SK-N-SH (cell line): ENCODE measurements at regions not wholly inside any gene's neighbourhood (a gene's known extent, or its start where the extent isn't known, plus 50 kb on each side); places are given as distances from the start of the nearest gene placed in this dataset.

ENCODE experiments used
- CTCF ChIA-PET: fragments of 300-600, 350-600 bp; formaldehyde crosslinking; extraction: SDS; loops from one replicate; lab custom pipeline; 2021; lab: Yijun Ruan, JAX
- POLR2A ChIA-PET: fragments of 350-600 bp; sonication (Branson Sonifier 250); formaldehyde crosslinking; extraction: SDS; loops from one replicate; lab custom pipeline; 2020; ENCODE audit warnings: antibody characterized with exemption, inconsistent platforms; lab: Yijun Ruan, JAX
- DNase-seq: peaks from one replicate; pipeline ENCODE4 v3.0.0; 2012
- H2AFZ ChIP-seq: fragments of 200-600 bp; sonication (generic); 2 replicates; pipeline ENCODE4 v1.8.1; 2016; ENCODE audit warnings: antibody characterized with exemption, mild to moderate bottlenecking, low read depth
- H3F3A ChIP-seq: fragments of 200-600 bp; sonication (generic); replicated peaks from 2 replicates; pipeline ENCODE3; 2016; ENCODE audit warnings: antibody characterized with exemption, mild to moderate bottlenecking; ENCODE audit not compliant: insufficient read depth
- H3K27ac ChIP-seq, 2 experiments: fragments of 200-500 bp in 1 of 2; fragments of 200-600 bp in 1 of 2; sonication (Bioruptor generic) in 1 of 2; sonication (generic), shearing (Covaris generic) in 1 of 2; 2 replicates each; pipeline versions ENCODE4 v1.5.1 to v1.6.1; 2014 to 2016; ENCODE audit warnings: low read depth in 2 of 2, inconsistent platforms in 1 of 2, low read length in 1 of 2, mild to moderate bottlenecking in 1 of 2, mixed read lengths in 1 of 2
- H3K27me3 ChIP-seq: fragments of 200-600 bp; sonication (generic), shearing (Covaris generic); 2 replicates; pipeline ENCODE4 v1.6.1; 2016; ENCODE audit warnings: mixed run types; ENCODE audit not compliant: insufficient read depth
- H3K36me3 ChIP-seq, 2 experiments: fragments of 200-500 bp in 1 of 2; fragments of 200-600 bp in 1 of 2; sonication (Bioruptor generic) in 1 of 2; sonication (generic) in 1 of 2; replicated peaks in 1 of 2; 2 replicates each; pipeline versions ENCODE3 to v1.5.1; 2014 to 2016; ENCODE audit warnings: low read length in 1 of 2, mild to moderate bottlenecking in 1 of 2; ENCODE audit not compliant: insufficient read depth in 2 of 2, control insufficient read depth in 1 of 2
- H3K4me1 ChIP-seq, 2 experiments: fragments of 200-500 bp in 1 of 2; fragments of 200-600 bp in 1 of 2; sonication (Bioruptor generic) in 1 of 2; sonication (generic), shearing (Covaris generic) in 1 of 2; 2 replicates each; pipeline versions ENCODE4 v1.5.1 to v1.6.1; 2014 to 2016; ENCODE audit warnings: low read depth in 1 of 2, low read length in 1 of 2, mixed run types in 1 of 2; ENCODE audit not compliant: insufficient read depth in 2 of 2, control insufficient read depth in 1 of 2
- H3K4me2 ChIP-seq: fragments of 200-600 bp; sonication (generic), shearing (Covaris generic); 2 replicates; pipeline ENCODE4 v1.6.1; 2017; ENCODE audit warnings: mixed run types
- H3K4me3 ChIP-seq, 2 experiments: fragments of 200-500 bp in 1 of 2; fragments of 200-600 bp in 1 of 2; sonication (Bioruptor generic) in 1 of 2; sonication (generic), shearing (Covaris generic) in 1 of 2; 2 replicates each; pipeline versions ENCODE4 v1.5.1 to v1.8.1; 2014 to 2016; ENCODE audit warnings: low read depth in 2 of 2, inconsistent platforms in 1 of 2, low read length in 1 of 2, mild to moderate bottlenecking in 1 of 2, mixed read lengths in 1 of 2, moderate library complexity in 1 of 2
- H3K79me2 ChIP-seq: fragments of 200-600 bp; sonication (generic); 2 replicates; pipeline ENCODE4 v1.8.1; 2017; ENCODE audit warnings: mild to moderate bottlenecking; ENCODE audit not compliant: insufficient read depth
- H3K9ac ChIP-seq: fragments of 200-600 bp; sonication (generic); 2 replicates; pipeline ENCODE4 v1.6.1; 2017; ENCODE audit warnings: mixed run types
- H3K9me2 ChIP-seq: fragments of 200-600 bp; sonication (generic); 2 replicates; pipeline ENCODE4 v1.6.1; 2017; ENCODE audit warnings: mixed run types
- H3K9me3 ChIP-seq: fragments of 200-600 bp; sonication (generic); 2 replicates; pipeline ENCODE4 v1.6.1; 2017; ENCODE audit warnings: mixed run types, mild to moderate bottlenecking, moderate library complexity
- H4K20me1 ChIP-seq: fragments of 200-600 bp; sonication (generic); 2 replicates; pipeline ENCODE4 v1.6.1; 2017; ENCODE audit warnings: mild to moderate bottlenecking, mixed run types; ENCODE audit not compliant: insufficient read depth
- EP300 ChIP-seq, 2 experiments: IDR thresholded peaks; 2 replicates each; pipeline versions ENCODE4 v1.4.0 to v1.6.1; 2012; ENCODE audit warnings: borderline replicate concordance in 1 of 2, low read depth in 1 of 2, low read length in 1 of 2
- EZH2phosphoT487 ChIP-seq: fragments of 200-600 bp; sonication (generic); IDR thresholded peaks from 2 replicates; pipeline ENCODE4 v1.6.1; 2017; ENCODE audit warnings: low read depth, mixed run types, mild to moderate bottlenecking, antibody characterized with exemption, moderate library complexity, borderline replicate concordance
- JUND ChIP-seq: IDR thresholded peaks from 2 replicates; pipeline ENCODE4 v1.4.0; 2012
- NFIC ChIP-seq: IDR thresholded peaks from 2 replicates; pipeline ENCODE4 v1.4.0; 2012; ENCODE audit warnings: borderline replicate concordance
- RAD21 ChIP-seq: IDR thresholded peaks from 2 replicates; pipeline ENCODE4 v1.6.1; 2012; ENCODE audit warnings: mild to moderate bottlenecking, low read length
- SMC3 ChIP-seq: IDR thresholded peaks from 2 replicates; pipeline ENCODE4 v1.6.1; 2012; ENCODE audit warnings: low read depth, low read length, improper control_type of control experiment
- TEAD4 ChIP-seq: IDR thresholded peaks from 2 replicates; pipeline ENCODE4 v1.4.0; 2012; ENCODE audit warnings: mild to moderate bottlenecking, borderline replicate concordance; ENCODE audit not compliant: insufficient read depth
- YY1 ChIP-seq: IDR thresholded peaks from 2 replicates; pipeline ENCODE4 v1.4.0; 2012; ENCODE audit warnings: low read depth, mild to moderate bottlenecking
- WGBS: methylation state at CpG from one replicate; pipeline ENCODE4 v1.1.6; 2017; ENCODE audit warnings: low lambda C conversion rate; 5-methylcytosine and 5-hydroxymethylcytosine counted together
- TF ChIP-seq, protein P1 (sequence below): fragments of 200-600 bp; sonication (generic); IDR thresholded peaks from 2 replicates; pipeline ENCODE4 v1.6.1; 2017; ENCODE audit warnings: antibody characterized with exemption, mild to moderate bottlenecking, moderate library complexity
- TF ChIP-seq, protein P2 (sequence below): IDR thresholded peaks from 2 replicates; pipeline ENCODE4; 2012
- TF ChIP-seq, protein P3 (sequence below): fragments of 150-350 bp; IDR thresholded peaks from 2 replicates; pipeline ENCODE4 v1.6.1; 2016; ENCODE audit warnings: mild to moderate bottlenecking, low read depth, low read length
- TF ChIP-seq, protein P4 (sequence below): IDR thresholded peaks from 2 replicates; pipeline ENCODE4 v1.4.0; 2012; ENCODE audit warnings: low read depth, borderline replicate concordance
- TF ChIP-seq, protein P5 (sequence below): IDR thresholded peaks from 2 replicates; pipeline ENCODE4 v1.6.1; 2012; ENCODE audit warnings: mild to moderate bottlenecking, low read depth, low read length, moderate library complexity

DNA sequence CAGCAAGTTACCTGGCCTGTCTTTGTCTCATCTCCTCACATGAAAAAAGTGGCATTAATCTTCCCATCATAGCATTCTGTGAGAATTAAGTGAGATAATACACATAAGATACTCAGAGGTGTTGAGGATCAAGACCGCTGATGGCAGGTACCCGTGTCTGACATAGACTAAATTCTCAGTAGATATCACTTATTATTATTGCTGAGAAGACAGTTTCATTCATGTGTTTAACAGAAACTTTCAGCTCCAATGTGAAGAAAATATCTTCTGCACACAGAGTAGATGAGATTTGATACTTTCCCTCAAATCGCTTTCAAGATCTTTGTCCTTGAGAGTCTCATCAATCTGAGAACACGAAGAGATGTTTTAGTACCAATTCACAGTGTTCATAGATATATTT is 809.4 kb downstream of the TSN start:
- H3K9ac ChIP-seq: no peak overlapping the region
- ChIA-PET CTCF (interaction anchor here (0.9 kb wide), 1 partner anchor 9 kb away, joined by 4 read pairs; no protein-coding TSS in a partner anchor), POLR2A (no interaction called here)
- no peak overlapping the region for H3K4me3 ChIP-seq
- no peaks in the 10 kb centered on the region for H3F3A ChIP-seq
- no peaks in the 10 kb centered on the region for H4K20me1 ChIP-seq
- WGBS: 29% methylated on average over 4 of the region's 4 CpGs
- TF ChIP-seq YY1: no peak
- TF ChIP-seq, protein P1, sequence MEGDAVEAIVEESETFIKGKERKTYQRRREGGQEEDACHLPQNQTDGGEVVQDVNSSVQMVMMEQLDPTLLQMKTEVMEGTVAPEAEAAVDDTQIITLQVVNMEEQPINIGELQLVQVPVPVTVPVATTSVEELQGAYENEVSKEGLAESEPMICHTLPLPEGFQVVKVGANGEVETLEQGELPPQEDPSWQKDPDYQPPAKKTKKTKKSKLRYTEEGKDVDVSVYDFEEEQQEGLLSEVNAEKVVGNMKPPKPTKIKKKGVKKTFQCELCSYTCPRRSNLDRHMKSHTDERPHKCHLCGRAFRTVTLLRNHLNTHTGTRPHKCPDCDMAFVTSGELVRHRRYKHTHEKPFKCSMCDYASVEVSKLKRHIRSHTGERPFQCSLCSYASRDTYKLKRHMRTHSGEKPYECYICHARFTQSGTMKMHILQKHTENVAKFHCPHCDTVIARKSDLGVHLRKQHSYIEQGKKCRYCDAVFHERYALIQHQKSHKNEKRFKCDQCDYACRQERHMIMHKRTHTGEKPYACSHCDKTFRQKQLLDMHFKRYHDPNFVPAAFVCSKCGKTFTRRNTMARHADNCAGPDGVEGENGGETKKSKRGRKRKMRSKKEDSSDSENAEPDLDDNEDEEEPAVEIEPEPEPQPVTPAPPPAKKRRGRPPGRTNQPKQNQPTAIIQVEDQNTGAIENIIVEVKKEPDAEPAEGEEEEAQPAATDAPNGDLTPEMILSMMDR: no peak
- TF ChIP-seq, protein P2, sequence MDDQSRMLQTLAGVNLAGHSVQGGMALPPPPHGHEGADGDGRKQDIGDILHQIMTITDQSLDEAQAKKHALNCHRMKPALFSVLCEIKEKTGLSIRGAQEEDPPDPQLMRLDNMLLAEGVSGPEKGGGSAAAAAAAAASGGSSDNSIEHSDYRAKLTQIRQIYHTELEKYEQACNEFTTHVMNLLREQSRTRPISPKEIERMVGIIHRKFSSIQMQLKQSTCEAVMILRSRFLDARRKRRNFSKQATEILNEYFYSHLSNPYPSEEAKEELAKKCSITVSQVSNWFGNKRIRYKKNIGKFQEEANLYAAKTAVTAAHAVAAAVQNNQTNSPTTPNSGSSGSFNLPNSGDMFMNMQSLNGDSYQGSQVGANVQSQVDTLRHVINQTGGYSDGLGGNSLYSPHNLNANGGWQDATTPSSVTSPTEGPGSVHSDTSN: no peak
- no peak for TF ChIP-seq RAD21
- TF ChIP-seq JUND: no peak
- TF ChIP-seq, protein P3, sequence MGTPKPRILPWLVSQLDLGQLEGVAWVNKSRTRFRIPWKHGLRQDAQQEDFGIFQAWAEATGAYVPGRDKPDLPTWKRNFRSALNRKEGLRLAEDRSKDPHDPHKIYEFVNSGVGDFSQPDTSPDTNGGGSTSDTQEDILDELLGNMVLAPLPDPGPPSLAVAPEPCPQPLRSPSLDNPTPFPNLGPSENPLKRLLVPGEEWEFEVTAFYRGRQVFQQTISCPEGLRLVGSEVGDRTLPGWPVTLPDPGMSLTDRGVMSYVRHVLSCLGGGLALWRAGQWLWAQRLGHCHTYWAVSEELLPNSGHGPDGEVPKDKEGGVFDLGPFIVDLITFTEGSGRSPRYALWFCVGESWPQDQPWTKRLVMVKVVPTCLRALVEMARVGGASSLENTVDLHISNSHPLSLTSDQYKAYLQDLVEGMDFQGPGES: no peak
- TF ChIP-seq, protein P4, sequence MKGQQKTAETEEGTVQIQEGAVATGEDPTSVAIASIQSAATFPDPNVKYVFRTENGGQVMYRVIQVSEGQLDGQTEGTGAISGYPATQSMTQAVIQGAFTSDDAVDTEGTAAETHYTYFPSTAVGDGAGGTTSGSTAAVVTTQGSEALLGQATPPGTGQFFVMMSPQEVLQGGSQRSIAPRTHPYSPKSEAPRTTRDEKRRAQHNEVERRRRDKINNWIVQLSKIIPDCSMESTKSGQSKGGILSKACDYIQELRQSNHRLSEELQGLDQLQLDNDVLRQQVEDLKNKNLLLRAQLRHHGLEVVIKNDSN: no peak
- TF ChIP-seq EP300 (IDR thresholded peaks at IDR 0.05; ENCODE audit: borderline replicate concordance in 1 of 2, low read depth in 1 of 2, low read length in 1 of 2): no peak
- no peak for TF ChIP-seq SMC3
- TF ChIP-seq EZH2phosphoT487: no peak
- no peak for TF ChIP-seq NFIC
- TF ChIP-seq, protein P5, sequence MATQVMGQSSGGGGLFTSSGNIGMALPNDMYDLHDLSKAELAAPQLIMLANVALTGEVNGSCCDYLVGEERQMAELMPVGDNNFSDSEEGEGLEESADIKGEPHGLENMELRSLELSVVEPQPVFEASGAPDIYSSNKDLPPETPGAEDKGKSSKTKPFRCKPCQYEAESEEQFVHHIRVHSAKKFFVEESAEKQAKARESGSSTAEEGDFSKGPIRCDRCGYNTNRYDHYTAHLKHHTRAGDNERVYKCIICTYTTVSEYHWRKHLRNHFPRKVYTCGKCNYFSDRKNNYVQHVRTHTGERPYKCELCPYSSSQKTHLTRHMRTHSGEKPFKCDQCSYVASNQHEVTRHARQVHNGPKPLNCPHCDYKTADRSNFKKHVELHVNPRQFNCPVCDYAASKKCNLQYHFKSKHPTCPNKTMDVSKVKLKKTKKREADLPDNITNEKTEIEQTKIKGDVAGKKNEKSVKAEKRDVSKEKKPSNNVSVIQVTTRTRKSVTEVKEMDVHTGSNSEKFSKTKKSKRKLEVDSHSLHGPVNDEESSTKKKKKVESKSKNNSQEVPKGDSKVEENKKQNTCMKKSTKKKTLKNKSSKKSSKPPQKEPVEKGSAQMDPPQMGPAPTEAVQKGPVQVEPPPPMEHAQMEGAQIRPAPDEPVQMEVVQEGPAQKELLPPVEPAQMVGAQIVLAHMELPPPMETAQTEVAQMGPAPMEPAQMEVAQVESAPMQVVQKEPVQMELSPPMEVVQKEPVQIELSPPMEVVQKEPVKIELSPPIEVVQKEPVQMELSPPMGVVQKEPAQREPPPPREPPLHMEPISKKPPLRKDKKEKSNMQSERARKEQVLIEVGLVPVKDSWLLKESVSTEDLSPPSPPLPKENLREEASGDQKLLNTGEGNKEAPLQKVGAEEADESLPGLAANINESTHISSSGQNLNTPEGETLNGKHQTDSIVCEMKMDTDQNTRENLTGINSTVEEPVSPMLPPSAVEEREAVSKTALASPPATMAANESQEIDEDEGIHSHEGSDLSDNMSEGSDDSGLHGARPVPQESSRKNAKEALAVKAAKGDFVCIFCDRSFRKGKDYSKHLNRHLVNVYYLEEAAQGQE: no peak
- TF ChIP-seq TEAD4: no peak
- H3K9me2 ChIP-seq: no peaks in the 10 kb centered on the region
- no peaks in the 10 kb centered on the region for H3K27me3 ChIP-seq
- DNase-seq: no peak
- no peaks in the 10 kb centered on the region for H3K79me2 ChIP-seq
- no peaks in the 10 kb centered on the region for H3K36me3 ChIP-seq
- H3K4me2 ChIP-seq: no peak overlapping the region
- H3K4me1 ChIP-seq: no peaks in the 10 kb centered on the region
- H3K27ac ChIP-seq: no peak overlapping the region
- H3K9me3 ChIP-seq: peaks cover 8% of the 10 kb centered on the region; the same call in 1 of the 2 replicates
- H2AFZ ChIP-seq: no peak overlapping the region
